Prostate gland (tissue), 2 donors: ENCODE measurements at regions not wholly inside any gene's neighbourhood (a gene's known extent, or its start where the extent isn't known, plus 50 kb on each side); places are given as distances from the start of the nearest gene placed in this dataset.

Experiments
- CTCF ChIP-seq, 4 experiments: fragments of 200-600 bp in 2 of 4; fragments of 450-650 bp in 2 of 4; sonication (generic) in 2 of 4; IDR thresholded peaks; 1 replicate in 3 of 4; 2 replicates in 1 of 4; pipeline ENCODE4 v1.5.1; 2016 to 2019; ENCODE audit warnings: antibody characterized with exemption in 4 of 4, mild to moderate bottlenecking in 2 of 4, moderate library complexity in 2 of 4
- POLR2A ChIP-seq: fragments of 450-650 bp; IDR thresholded peaks from one replicate; pipeline ENCODE4 v1.6.1; 2016; ENCODE audit warnings: antibody characterized with exemption, mild to moderate bottlenecking

- TF ChIP-seq POLR2A (no peak), CTCF (IDR thresholded peaks at IDR 0.05) (no peak)
Observed at GRCh38 chr3:181555681-181556080, 156.0 kb upstream of the SOX2 start.
